ENCODE measurements at regions not wholly inside any gene's neighbourhood (a gene's known extent, or its start where the extent isn't known, plus 50 kb on each side); places are given as distances from the start of the nearest gene placed in this dataset.

GRCh38 chr3:28089527-28089897, 151.9 kb upstream of the CMC1 start:
- no peak for TF ChIP-seq CTCF (IDR thresholded peaks at IDR 0.05; ENCODE audit: poor library complexity, severe bottlenecking)
- TF ChIP-seq POLR2AphosphoS5 (IDR thresholded peaks at IDR 0.05): no peak
- no peak for TF ChIP-seq TAF1 (IDR thresholded peaks at IDR 0.05; ENCODE audit: low read depth)
- TF ChIP-seq EP300 (conservative IDR thresholded peaks at IDR 0.05; ENCODE audit: poor library complexity, severe bottlenecking): no peak
- TF ChIP-seq EZH2 (IDR thresholded peaks at IDR 0.05; ENCODE audit: borderline replicate concordance, insufficient read depth, low read length, poor library complexity, severe bottlenecking): no peak
- TF ChIP-seq RAD21 (conservative IDR thresholded peaks at IDR 0.05): no peak
- no peak for TF ChIP-seq SMC3 (conservative IDR thresholded peaks at IDR 0.05; ENCODE audit: poor library complexity)
- no peak for TF ChIP-seq MXI1 (conservative IDR thresholded peaks at IDR 0.05; ENCODE audit: poor library complexity, severe bottlenecking)
- TF ChIP-seq REST (IDR thresholded peaks at IDR 0.05; ENCODE audit: borderline replicate concordance): no peak
- H3K4me3 ChIP-seq (ENCODE audit: low read length): no peak overlapping the region
- no peaks in the 10 kb centered on the region for H3F3A ChIP-seq (ENCODE audit: insufficient read depth, low read length, poor library complexity, severe bottlenecking)
- H3K27me3 ChIP-seq (ENCODE audit: insufficient read depth, low read depth, low read length): no peaks in the 10 kb centered on the region
- H3K9me2 ChIP-seq (ENCODE audit: insufficient read depth, low read length): no peaks in the 10 kb centered on the region
- no peak overlapping the region for H3K9ac ChIP-seq (ENCODE audit: low read length)
- H4K20me1 ChIP-seq (ENCODE audit: insufficient read depth): no peaks in the 10 kb centered on the region
- no peak overlapping the region for H3K4me2 ChIP-seq (ENCODE audit: low read length)
- no peaks in the 10 kb centered on the region for H3K9me3 ChIP-seq (ENCODE audit: low read length)
- no peaks in the 10 kb centered on the region for H3K79me2 ChIP-seq (replicated peaks; ENCODE audit: insufficient read depth, low read length)
- H3K27ac ChIP-seq (ENCODE audit: low read length): no peak overlapping the region
- no peaks in the 10 kb centered on the region for H3K36me3 ChIP-seq (ENCODE audit: insufficient read depth, low read length)
- H2AFZ ChIP-seq (ENCODE audit: low read depth, low read length): no peak overlapping the region

GRCh38 chr3:28099296-28099695, 142.1 kb upstream of the CMC1 start:
- Histone ChIP-seq H3K36me3 (ENCODE audit: insufficient read depth, low read length) (no peaks in the 10 kb centered on the region), H3K27me3 (ENCODE audit: insufficient read depth, low read depth, low read length) (no peaks in the 10 kb centered on the region), H2AFZ (ENCODE audit: low read depth, low read length) (no peak overlapping the region), H3K4me2 (ENCODE audit: low read length) (no peak overlapping the region), H3K9me3 (ENCODE audit: low read length) (no peaks in the 10 kb centered on the region), H3F3A (ENCODE audit: insufficient read depth, low read length, poor library complexity, severe bottlenecking) (no peaks in the 10 kb centered on the region), H3K4me3 (ENCODE audit: low read length) (no peak overlapping the region), H3K9ac (ENCODE audit: low read length) (no peak overlapping the region), H3K9me2 (ENCODE audit: insufficient read depth, low read length) (no peaks in the 10 kb centered on the region), H4K20me1 (ENCODE audit: insufficient read depth) (no peaks in the 10 kb centered on the region), H3K79me2 (replicated peaks; ENCODE audit: insufficient read depth, low read length) (no peaks in the 10 kb centered on the region), H3K27ac (ENCODE audit: low read length) (no peak overlapping the region)
- TF ChIP-seq CTCF (IDR thresholded peaks at IDR 0.05; ENCODE audit: poor library complexity, severe bottlenecking): no peak
- no peak for TF ChIP-seq REST (IDR thresholded peaks at IDR 0.05; ENCODE audit: borderline replicate concordance)
- TF ChIP-seq SMC3 (conservative IDR thresholded peaks at IDR 0.05; ENCODE audit: poor library complexity): no peak
- no peak for TF ChIP-seq EP300 (conservative IDR thresholded peaks at IDR 0.05; ENCODE audit: poor library complexity, severe bottlenecking)
- TF ChIP-seq MXI1 (conservative IDR thresholded peaks at IDR 0.05; ENCODE audit: poor library complexity, severe bottlenecking): no peak
- TF ChIP-seq TAF1 (IDR thresholded peaks at IDR 0.05; ENCODE audit: low read depth): no peak
- no peak for TF ChIP-seq POLR2AphosphoS5 (IDR thresholded peaks at IDR 0.05)
- TF ChIP-seq RAD21 (conservative IDR thresholded peaks at IDR 0.05): no peak
- TF ChIP-seq EZH2 (IDR thresholded peaks at IDR 0.05; ENCODE audit: borderline replicate concordance, insufficient read depth, low read length, poor library complexity, severe bottlenecking): no peak
